Endodermal cell (in vitro differentiated cells): ENCODE measurements at regions not wholly inside any gene's neighbourhood (a gene's known extent, or its start where the extent isn't known, plus 50 kb on each side); places are given as distances from the start of the nearest gene placed in this dataset.

Source experiments
- DNase-seq: peaks from one replicate; pipeline ENCODE4 v3.0.0-alpha.2; 2017
- H3K27ac ChIP-seq: 2 replicates; pipeline ENCODE4 v1.5.1; 2013; ENCODE audit warnings: mild to moderate bottlenecking, low read depth, low read length, moderate library complexity
- H3K27me3 ChIP-seq: 2 replicates; pipeline ENCODE4 v1.6.1; 2013; ENCODE audit warnings: mild to moderate bottlenecking, low read length, moderate library complexity; ENCODE audit not compliant: insufficient read depth, control insufficient read depth, poor library complexity, severe bottlenecking
- H3K36me3 ChIP-seq: 2 replicates; pipeline ENCODE4 v1.7.0; 2013; ENCODE audit warnings: mild to moderate bottlenecking, low read length, moderate library complexity; ENCODE audit not compliant: control insufficient read depth, insufficient read depth
- H3K4me1 ChIP-seq: one replicate; pipeline ENCODE4 v1.7.0; 2013; ENCODE audit warnings: low read length; ENCODE audit not compliant: control insufficient read depth, insufficient read depth
- H3K4me3 ChIP-seq: 2 replicates; pipeline ENCODE4 v1.5.1; 2013; ENCODE audit warnings: mild to moderate bottlenecking, low read length, moderate library complexity
- H3K9ac ChIP-seq: 2 replicates; pipeline ENCODE4 v1.6.1; 2013; ENCODE audit warnings: mild to moderate bottlenecking, low read length, moderate library complexity; ENCODE audit not compliant: poor library complexity, severe bottlenecking; ENCODE audit errors: extremely low read depth
- H3K9me3 ChIP-seq: 2 replicates; pipeline ENCODE4 v1.6.1; 2013; ENCODE audit warnings: mild to moderate bottlenecking, low read length, moderate library complexity; ENCODE audit not compliant: control insufficient read depth
- H3K27ac Mint-ChIP-seq: 2 replicates; pipeline ENCODE4 v1.8.0; 2020; ENCODE audit warnings: mixed read lengths
- H3K27me3 Mint-ChIP-seq: 2 replicates; pipeline ENCODE4 v1.8.0; 2021; ENCODE audit warnings: mild to moderate bottlenecking, mixed read lengths; ENCODE audit not compliant: insufficient read depth
- H3K36me3 Mint-ChIP-seq: 2 replicates; pipeline ENCODE4 v1.8.0; 2020; ENCODE audit warnings: low read depth, mixed read lengths
- H3K4me1 Mint-ChIP-seq: 2 replicates; pipeline ENCODE4 v1.8.0; 2020; ENCODE audit warnings: mixed read lengths
- H3K4me3 Mint-ChIP-seq: 2 replicates; pipeline ENCODE4 v1.8.0; 2020; ENCODE audit warnings: mild to moderate bottlenecking, moderate library complexity, mixed read lengths
- H3K9me3 Mint-ChIP-seq: 2 replicates; pipeline ENCODE4 v1.8.0; 2020; ENCODE audit warnings: mild to moderate bottlenecking, mixed read lengths
- WGBS, 2 experiments: methylation state at CpG; one replicate each; pipeline versions ENCODE4 v1.1.5 to v1.1.7; 2013; ENCODE audit warnings: missing lambda C conversion rate in 2 of 2, mixed read lengths in 1 of 2; ENCODE audit not compliant: insufficient coverage in 1 of 2, insufficient read length in 1 of 2; 5-methylcytosine and 5-hydroxymethylcytosine counted together
- TF ChIP-seq, protein P1 (sequence below): fragments of 200-600 bp; sonication (generic); conservative IDR thresholded peaks from 2 replicates; pipeline ENCODE4 v1.5.0; 2021; ENCODE audit warnings: antibody characterized with exemption, mild to moderate bottlenecking

DNA sequence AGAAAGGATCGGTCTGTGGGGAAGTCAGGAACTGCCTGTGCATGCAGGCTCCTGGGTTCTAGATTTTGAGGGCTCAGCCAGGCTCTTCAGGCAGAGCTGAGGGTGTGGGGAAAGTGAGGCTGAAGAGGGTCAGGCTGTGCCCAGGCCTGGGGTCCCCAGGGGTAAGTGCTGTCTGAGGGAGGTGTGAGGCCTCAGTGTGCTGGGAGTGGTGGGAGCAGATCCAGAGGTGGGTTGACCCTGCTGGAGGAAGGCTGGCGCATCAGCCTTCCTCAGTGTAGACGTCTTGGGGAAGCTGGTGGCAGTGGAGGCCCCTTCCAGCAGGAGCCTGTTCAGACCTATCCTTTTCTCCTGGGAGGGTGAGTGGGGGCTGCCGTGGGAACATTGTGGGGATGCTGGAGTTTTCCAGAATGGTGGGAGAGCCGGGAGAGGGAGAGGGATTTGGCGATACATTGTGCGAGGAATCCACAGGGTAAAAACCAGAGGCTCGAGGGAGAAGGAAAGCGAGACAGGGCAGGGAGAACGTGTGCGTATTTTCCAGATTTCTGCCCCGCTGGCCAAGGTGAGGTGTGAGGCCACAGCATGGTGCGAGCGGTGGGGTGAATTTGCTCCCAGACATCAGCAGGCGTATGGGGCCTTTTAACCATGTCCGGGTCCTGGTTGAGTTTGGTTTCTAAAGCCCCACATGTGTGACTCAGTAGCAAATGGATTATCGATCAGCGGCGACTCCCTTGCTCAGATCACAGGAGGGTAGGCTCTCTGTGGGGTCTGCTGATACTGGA lies 237.7 kb downstream of the TEX29 start:
- H3K36me3 Mint-ChIP-seq = no peaks in the 10 kb centered on the region
- Histone ChIP-seq H3K4me3 (no peak overlapping the region), H3K9me3 (no peaks in the 10 kb centered on the region), H3K9ac (no peak overlapping the region), H3K27me3 (peaks cover 13% of the 10 kb centered on the region), H3K36me3 (no peaks in the 10 kb centered on the region), H3K27ac (no peak overlapping the region), H3K4me1 (no peaks in the 10 kb centered on the region)
- TF ChIP-seq, protein P1, sequence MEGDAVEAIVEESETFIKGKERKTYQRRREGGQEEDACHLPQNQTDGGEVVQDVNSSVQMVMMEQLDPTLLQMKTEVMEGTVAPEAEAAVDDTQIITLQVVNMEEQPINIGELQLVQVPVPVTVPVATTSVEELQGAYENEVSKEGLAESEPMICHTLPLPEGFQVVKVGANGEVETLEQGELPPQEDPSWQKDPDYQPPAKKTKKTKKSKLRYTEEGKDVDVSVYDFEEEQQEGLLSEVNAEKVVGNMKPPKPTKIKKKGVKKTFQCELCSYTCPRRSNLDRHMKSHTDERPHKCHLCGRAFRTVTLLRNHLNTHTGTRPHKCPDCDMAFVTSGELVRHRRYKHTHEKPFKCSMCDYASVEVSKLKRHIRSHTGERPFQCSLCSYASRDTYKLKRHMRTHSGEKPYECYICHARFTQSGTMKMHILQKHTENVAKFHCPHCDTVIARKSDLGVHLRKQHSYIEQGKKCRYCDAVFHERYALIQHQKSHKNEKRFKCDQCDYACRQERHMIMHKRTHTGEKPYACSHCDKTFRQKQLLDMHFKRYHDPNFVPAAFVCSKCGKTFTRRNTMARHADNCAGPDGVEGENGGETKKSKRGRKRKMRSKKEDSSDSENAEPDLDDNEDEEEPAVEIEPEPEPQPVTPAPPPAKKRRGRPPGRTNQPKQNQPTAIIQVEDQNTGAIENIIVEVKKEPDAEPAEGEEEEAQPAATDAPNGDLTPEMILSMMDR = peak; percentile 9
- H3K9me3 Mint-ChIP-seq = no peaks in the 10 kb centered on the region
- H3K4me1 Mint-ChIP-seq = no peaks in the 10 kb centered on the region
- H3K27ac Mint-ChIP-seq = no peak overlapping the region
- WGBS, 2 experiments = 91 to 98% methylated on average over 12 to 19 of the region's 19 CpGs
- no peak overlapping the region for H3K4me3 Mint-ChIP-seq
- H3K27me3 Mint-ChIP-seq = peaks cover 40% of the 10 kb centered on the region
- no peak for DNase-seq

DNA sequence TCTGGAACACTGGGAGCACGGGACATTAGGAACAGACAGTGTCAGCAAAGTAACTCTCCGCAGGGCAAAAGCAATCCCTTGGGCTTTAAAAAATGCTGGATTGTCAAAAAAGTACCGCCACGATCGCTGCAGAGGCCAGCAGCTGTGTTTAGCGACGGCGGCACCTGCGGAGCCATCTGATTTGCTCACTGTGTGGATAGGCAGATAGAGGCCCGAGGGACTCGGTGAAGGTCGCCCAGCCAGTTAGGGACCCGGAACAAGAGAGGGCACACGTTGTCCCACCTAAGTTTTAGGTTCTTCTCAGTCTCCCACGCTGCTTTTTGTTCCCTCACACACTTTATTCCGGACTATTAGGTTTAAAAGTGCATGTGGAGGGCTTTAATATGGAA lies 238.3 kb downstream of the TEX29 start:
- Histone ChIP-seq H3K9me3 (no peaks in the 10 kb centered on the region), H3K4me3 (no peak overlapping the region), H3K27ac (no peak overlapping the region), H3K27me3 (peaks cover 7% of the 10 kb centered on the region), H3K4me1 (no peaks in the 10 kb centered on the region), H3K36me3 (no peaks in the 10 kb centered on the region), H3K9ac (no peak overlapping the region)
- Mint-ChIP-seq H3K36me3 (no peaks in the 10 kb centered on the region), H3K4me3 (no peak overlapping the region), H3K27ac (no peak overlapping the region), H3K9me3 (no peaks in the 10 kb centered on the region), H3K4me1 (no peaks in the 10 kb centered on the region), H3K27me3 (peaks cover 35% of the 10 kb centered on the region)
- 91 to 95% methylated on average over 10 to 16 of the region's 16 CpGs for WGBS, 2 experiments
- DNase-seq = no peak
- TF ChIP-seq, protein P1 = no peak

DNA sequence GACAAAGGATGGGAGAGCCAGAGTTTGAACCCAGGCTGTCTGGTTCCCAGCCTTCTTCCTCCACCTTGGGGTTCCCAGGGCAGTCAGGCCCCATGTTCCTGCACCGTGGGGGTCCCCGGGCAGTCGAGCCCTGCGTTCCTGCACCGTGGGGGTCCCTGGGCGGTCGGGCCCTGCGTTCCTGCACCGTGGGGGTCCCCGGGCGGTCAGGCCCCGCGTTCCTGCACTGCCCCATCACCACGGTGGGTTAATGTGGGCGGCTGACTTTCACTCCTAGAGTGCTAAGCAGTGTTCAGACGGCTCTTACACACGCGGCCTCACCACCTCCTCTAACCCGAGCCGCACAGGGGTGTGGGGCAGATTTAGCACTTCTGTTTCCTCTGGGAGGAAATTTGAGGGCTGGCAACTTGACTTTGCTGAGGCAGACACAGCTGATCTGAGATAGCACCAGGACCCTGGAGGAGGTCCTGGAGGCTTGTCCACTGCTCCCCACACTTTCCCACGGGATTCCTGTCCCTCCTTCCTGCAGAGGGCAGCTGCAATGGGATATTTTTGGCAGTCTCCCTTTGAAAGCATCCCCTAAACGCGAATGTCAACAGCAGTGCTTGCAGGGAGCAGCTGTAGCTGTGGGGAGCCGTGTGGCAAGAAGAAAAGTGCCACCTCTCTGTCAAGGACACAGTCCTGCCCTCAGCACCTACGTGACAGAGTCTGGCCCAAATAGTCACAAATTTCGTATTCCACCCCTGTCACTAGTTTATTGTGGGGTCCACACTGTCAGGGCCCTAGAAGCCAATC lies 239.4 kb downstream of the TEX29 start:
- Histone ChIP-seq H3K4me1 (no peaks in the 10 kb centered on the region), H3K27me3 (no peaks in the 10 kb centered on the region), H3K27ac (no peak overlapping the region), H3K36me3 (no peaks in the 10 kb centered on the region), H3K9ac (no peak overlapping the region), H3K9me3 (no peaks in the 10 kb centered on the region), H3K4me3 (no peak overlapping the region)
- 79 to 81% methylated on average over 10 to 26 of the region's 26 CpGs for WGBS, 2 experiments
- Mint-ChIP-seq H3K4me1 (no peaks in the 10 kb centered on the region), H3K27ac (no peak overlapping the region), H3K9me3 (no peaks in the 10 kb centered on the region), H3K4me3 (no peak overlapping the region), H3K27me3 (peaks cover 35% of the 10 kb centered on the region), H3K36me3 (no peaks in the 10 kb centered on the region)
- no peak for DNase-seq
- TF ChIP-seq, protein P1 = no peak
